ENCODE measurements at regions not wholly inside any gene's neighbourhood (a gene's known extent, or its start where the extent isn't known, plus 50 kb on each side); places are given as distances from the start of the nearest gene placed in this dataset.
"Not testable (repeated sequence)": the region's sequence is repeated elsewhere in the genome, so short reads cannot be mapped to it uniquely, and the experiment has no call there.

GRCh38 chr11:37969336-37969735 lies 1371.3 kb upstream of the RAG2 start:
- not testable (repeated sequence) for FAIRE-seq; DNase-seq (ENCODE audit: low spot score in 2 of 2)

GRCh38 chr11:37968148-37968547 lies 1370.1 kb upstream of the RAG2 start:
- FAIRE-seq (no peak), DNase-seq (ENCODE audit: low spot score in 2 of 2) (no peak)

- no peak for DNase-seq (ENCODE audit: low spot score in 2 of 2)
- FAIRE-seq = no peak
Measured at GRCh38 chr11:37967635-37968034, 1369.6 kb upstream of the RAG2 start.

GRCh38 chr11:37963440-37963839 lies 1365.4 kb upstream of the RAG2 start:
- FAIRE-seq = no peak
- DNase-seq (ENCODE audit: low spot score in 2 of 2) = no peak

GRCh38 chr11:37957717-37958116 lies 1359.7 kb upstream of the RAG2 start:
- FAIRE-seq (no peak), DNase-seq (ENCODE audit: low spot score in 2 of 2) (no peak)

- no peak for FAIRE-seq
- DNase-seq (ENCODE audit: low spot score in 2 of 2) = no peak
Measured at GRCh38 chr11:37951996-37952395, 1354.0 kb upstream of the RAG2 start.

GRCh38 chr11:37948258-37948657 lies 1350.2 kb upstream of the RAG2 start:
- no peak for FAIRE-seq
- DNase-seq (ENCODE audit: low spot score in 2 of 2) = no peak

GRCh38 chr11:37947821-37948220 lies 1349.8 kb upstream of the RAG2 start:
- FAIRE-seq = no peak
- DNase-seq (ENCODE audit: low spot score in 2 of 2) = no peak

GRCh38 chr11:37946155-37946766 lies 1348.2 kb upstream of the RAG2 start:
- FAIRE-seq (no peak), DNase-seq (ENCODE audit: low spot score in 2 of 2) (no peak)

- FAIRE-seq (no peak), DNase-seq (ENCODE audit: low spot score in 2 of 2) (no peak)
Measured at GRCh38 chr11:37942081-37942480, 1344.0 kb upstream of the RAG2 start.

- no peak for FAIRE-seq
- no peak for DNase-seq (ENCODE audit: low spot score in 2 of 2)
Measured at GRCh38 chr11:37929100-37929653, 1331.1 kb upstream of the RAG2 start.

GRCh38 chr11:37926772-37927171 lies 1328.7 kb upstream of the RAG2 start:
- no peak for FAIRE-seq
- DNase-seq (ENCODE audit: low spot score in 2 of 2) = no peak

GRCh38 chr11:37916331-37916730 lies 1318.3 kb upstream of the RAG2 start:
- FAIRE-seq (no peak), DNase-seq (ENCODE audit: low spot score in 2 of 2) (no peak)

- DNase-seq (ENCODE audit: low spot score in 2 of 2) = no peak
- no peak for FAIRE-seq
Measured at GRCh38 chr11:37914859-37915258, 1316.8 kb upstream of the RAG2 start.

- FAIRE-seq (no peak), DNase-seq (ENCODE audit: low spot score in 2 of 2) (no peak)
Measured at GRCh38 chr11:37908219-37908548, 1310.1 kb upstream of the RAG2 start.

GRCh38 chr11:37907436-37908218 lies 1309.6 kb upstream of the RAG2 start:
- FAIRE-seq = no peak
- no peak for DNase-seq (ENCODE audit: low spot score in 2 of 2)

GRCh38 chr11:37905707-37906417 lies 1307.8 kb upstream of the RAG2 start:
- no peak for DNase-seq (ENCODE audit: low spot score in 2 of 2)
- FAIRE-seq = no peak

GRCh38 chr11:37896016-37896415 lies 1298.0 kb upstream of the RAG2 start:
- DNase-seq (ENCODE audit: low spot score in 2 of 2) (no peak), FAIRE-seq (no peak)

- DNase-seq (ENCODE audit: low spot score in 2 of 2) (no peak), FAIRE-seq (no peak)
Measured at GRCh38 chr11:37881741-37882140, 1283.7 kb upstream of the RAG2 start.

GRCh38 chr11:37861671-37862070 lies 1263.6 kb upstream of the RAG2 start:
- DNase-seq (ENCODE audit: low spot score in 2 of 2) (no peak), FAIRE-seq (no peak)

- not testable (repeated sequence) for FAIRE-seq; DNase-seq (ENCODE audit: low spot score in 2 of 2)
Measured at GRCh38 chr11:37858806-37859537, 1260.9 kb upstream of the RAG2 start.

Data from frontal cortex (tissue), 3 donors.